OCI-LY3 (cell line): ENCODE measurements at regions not wholly inside any gene's neighbourhood (a gene's known extent, or its start where the extent isn't known, plus 50 kb on each side); places are given as distances from the start of the nearest gene placed in this dataset.

Source experiments
- H2AFZ ChIP-seq: fragments of 200-600, 300-600 bp; shearing (Covaris generic); 2 replicates; pipeline ENCODE4 v1.6.0; 2014; ENCODE audit warnings: antibody characterized with exemption, low read depth, low read length
- H3K27ac ChIP-seq: fragments of 200-600, 300-600 bp; sonication (generic); 2 replicates; pipeline ENCODE4 v1.5.1; 2014; ENCODE audit warnings: mild to moderate bottlenecking, low read length, moderate library complexity, mixed read lengths
- H3K27me3 ChIP-seq: fragments of 200-600, 300-600 bp; sonication (generic); 2 replicates; pipeline ENCODE4 v1.6.1; 2014; ENCODE audit warnings: low read depth, low read length, mixed read lengths
- H3K36me3 ChIP-seq: fragments of 200-600, 300-600 bp; sonication (generic); replicated peaks from 2 replicates; pipeline ENCODE3; 2014; ENCODE audit warnings: low read depth, low read length, mixed read lengths
- H3K4me1 ChIP-seq: fragments of 300-600, 200-600 bp; sonication (generic); 2 replicates; pipeline ENCODE4 v1.6.1; 2014; ENCODE audit warnings: low read length, mixed read lengths
- H3K4me2 ChIP-seq: fragments of 200-600, 300-600 bp; sonication (generic); 2 replicates; pipeline ENCODE4 v1.6.1; 2014; ENCODE audit warnings: low read length, mixed read lengths
- H3K4me3 ChIP-seq: fragments of 300-600, 200-600 bp; sonication (generic); 2 replicates; pipeline ENCODE4 v1.5.1; 2014; ENCODE audit warnings: antibody characterized with exemption, mild to moderate bottlenecking, low read length, moderate library complexity
- H3K79me2 ChIP-seq: fragments of 300-600, 200-600 bp; shearing (Covaris generic); 2 replicates; pipeline ENCODE4 v1.6.1; 2014; ENCODE audit warnings: mild to moderate bottlenecking, low read length, mixed read lengths
- H3K9ac ChIP-seq: fragments of 300-600, 200-600 bp; shearing (Covaris generic); 2 replicates; pipeline ENCODE4 v1.6.0; 2014; ENCODE audit warnings: mild to moderate bottlenecking, low read length, moderate library complexity
- H3K9me3 ChIP-seq: fragments of 200-600, 300-600 bp; shearing (Covaris generic); 2 replicates; pipeline ENCODE4 v1.6.1; 2014; ENCODE audit warnings: low read length, mixed read lengths; ENCODE audit not compliant: insufficient read depth
- H4K20me1 ChIP-seq: fragments of 200-600, 300-600 bp; sonication (generic); 2 replicates; pipeline ENCODE4 v1.6.1; 2016; ENCODE audit warnings: low read length, mixed read lengths; ENCODE audit not compliant: insufficient read depth
- CTCF ChIP-seq: fragments of 200-600, 300-600 bp; sonication (generic); IDR thresholded peaks from 2 replicates; pipeline ENCODE4 v1.5.1; 2014; ENCODE audit warnings: antibody characterized with exemption, low read length, low read depth
- EZH2phosphoT487 ChIP-seq: fragments of 200-600 bp; shearing (Covaris generic); IDR thresholded peaks from 2 replicates; pipeline ENCODE4 v1.6.1; 2018; ENCODE audit warnings: antibody characterized with exemption, mixed run types, low read depth

- H3K4me2 ChIP-seq, result no peak overlapping the region
- H3K27me3 ChIP-seq, result no peaks in the 10 kb centered on the region
- H4K20me1 ChIP-seq, result no peaks in the 10 kb centered on the region
- TF ChIP-seq EZH2phosphoT487 (no peak), CTCF (no peak)
- H3K9me3 ChIP-seq, result no peaks in the 10 kb centered on the region
- H3K79me2 ChIP-seq, result no peaks in the 10 kb centered on the region
- H3K4me3 ChIP-seq, result no peak overlapping the region
- H3K27ac ChIP-seq, result no peak overlapping the region
- H3K9ac ChIP-seq, result no peak overlapping the region
- H3K4me1 ChIP-seq, result no peaks in the 10 kb centered on the region
- H2AFZ ChIP-seq, result no peak overlapping the region
- H3K36me3 ChIP-seq, result no peaks in the 10 kb centered on the region
These were observed 385.5 kb downstream of the GBE1 start for GRCh38 chr3:81375921-81376320.

- no peak overlapping the region for H3K9ac ChIP-seq
- no peaks in the 10 kb centered on the region for H3K27me3 ChIP-seq
- no peaks in the 10 kb centered on the region for H3K9me3 ChIP-seq
- H2AFZ ChIP-seq, result no peak overlapping the region
- no peaks in the 10 kb centered on the region for H4K20me1 ChIP-seq
- no peak overlapping the region for H3K4me2 ChIP-seq
- TF ChIP-seq EZH2phosphoT487 (no peak), CTCF (no peak)
- no peaks in the 10 kb centered on the region for H3K36me3 ChIP-seq
- no peak overlapping the region for H3K4me3 ChIP-seq
- H3K27ac ChIP-seq, result no peak overlapping the region
- no peaks in the 10 kb centered on the region for H3K79me2 ChIP-seq
- no peaks in the 10 kb centered on the region for H3K4me1 ChIP-seq
These were observed 397.0 kb downstream of the GBE1 start for GRCh38 chr3:81364411-81364810.

GRCh38 chr3:81363816-81364215 is 397.6 kb downstream of the GBE1 start:
- no peak overlapping the region for H2AFZ ChIP-seq

GRCh38 chr3:81354119-81354518 is 407.3 kb downstream of the GBE1 start:
- Histone ChIP-seq H3K79me2 (no peaks in the 10 kb centered on the region), H4K20me1 (no peaks in the 10 kb centered on the region), H3K4me2 (no peak overlapping the region), H2AFZ (no peak overlapping the region), H3K4me1 (no peaks in the 10 kb centered on the region), H3K27ac (no peak overlapping the region), H3K9ac (no peak overlapping the region), H3K9me3 (no peaks in the 10 kb centered on the region), H3K4me3 (no peak overlapping the region), H3K27me3 (no peaks in the 10 kb centered on the region), H3K36me3 (no peaks in the 10 kb centered on the region)
- TF ChIP-seq EZH2phosphoT487, result no peak
- no peak for TF ChIP-seq CTCF

More at GRCh38 chr3:81363816-81364215, 397.6 kb downstream of the GBE1 start:
- H4K20me1 ChIP-seq, result no peaks in the 10 kb centered on the region
- H3K9me3 ChIP-seq, result no peaks in the 10 kb centered on the region
- no peaks in the 10 kb centered on the region for H3K4me1 ChIP-seq
- no peak overlapping the region for H3K9ac ChIP-seq
- no peaks in the 10 kb centered on the region for H3K36me3 ChIP-seq
- TF ChIP-seq CTCF (no peak), EZH2phosphoT487 (no peak)
- no peak overlapping the region for H3K4me3 ChIP-seq
- H3K4me2 ChIP-seq, result no peak overlapping the region
- no peaks in the 10 kb centered on the region for H3K27me3 ChIP-seq
- no peak overlapping the region for H3K27ac ChIP-seq
- H3K79me2 ChIP-seq, result no peaks in the 10 kb centered on the region
